DND-41 (cell line): ENCODE measurements at regions not wholly inside any gene's neighbourhood (a gene's known extent, or its start where the extent isn't known, plus 50 kb on each side); places are given as distances from the start of the nearest gene placed in this dataset.
"Not testable (repeated sequence)": the region's sequence is repeated elsewhere in the genome, so short reads cannot be mapped to it uniquely, and the experiment has no call there.

Experiments used
- ATAC-seq: fragments of 200-7000 bp; cut with Tn5 transposase; 3 replicates; pipeline ENCODE4 v1.9.1; 2021; ENCODE audit warnings: low read depth; ENCODE audit not compliant: insufficient read depth
- DNase-seq: peaks from one replicate; pipeline ENCODE4 v3.0.0-alpha.2; 2020
- H2AFZ ChIP-seq: 2 replicates; pipeline ENCODE4 v1.6.0; 2012; ENCODE audit warnings: low read depth, low read length
- H3K27ac ChIP-seq: 2 replicates; pipeline ENCODE4 v1.5.1; 2012; ENCODE audit warnings: low read length, inconsistent platforms
- H3K27me3 ChIP-seq: fragments of 200-600 bp; sonication (generic); 2 replicates; pipeline ENCODE4 v1.6.0; 2012; ENCODE audit warnings: low read length, mild to moderate bottlenecking, inconsistent platforms; ENCODE audit not compliant: insufficient read depth, poor library complexity
- H3K36me3 ChIP-seq: 2 replicates; pipeline ENCODE4 v1.5.1; 2012; ENCODE audit warnings: low read length, inconsistent platforms; ENCODE audit not compliant: insufficient read depth
- H3K4me1 ChIP-seq: 2 replicates; pipeline ENCODE4 v1.5.1; 2012; ENCODE audit warnings: mild to moderate bottlenecking, low read length; ENCODE audit not compliant: insufficient read depth
- H3K4me2 ChIP-seq: 2 replicates; pipeline ENCODE4 v1.6.0; 2012; ENCODE audit warnings: mild to moderate bottlenecking, moderate library complexity, low read length, inconsistent platforms; ENCODE audit not compliant: insufficient read depth
- H3K4me3 ChIP-seq, 2 experiments: fragments of 200-600 bp in 1 of 2; shearing (Covaris generic) in 1 of 2; 2 replicates each; pipeline ENCODE4 v1.5.1; 2012 to 2016; ENCODE audit warnings: inconsistent platforms in 2 of 2, low read length in 2 of 2, mild to moderate bottlenecking in 2 of 2, low read depth in 1 of 2, moderate library complexity in 1 of 2
- H3K79me2 ChIP-seq: 2 replicates; pipeline ENCODE4 v1.6.0; 2012; ENCODE audit warnings: low read length, inconsistent platforms; ENCODE audit not compliant: insufficient read depth
- H3K9ac ChIP-seq: 2 replicates; pipeline ENCODE4 v1.6.0; 2012; ENCODE audit warnings: low read depth, mild to moderate bottlenecking, inconsistent platforms, low read length, moderate library complexity
- H3K9me3 ChIP-seq: 2 replicates; pipeline ENCODE4 v1.5.1; 2012; ENCODE audit warnings: low read length, moderate library complexity, mild to moderate bottlenecking, inconsistent platforms; ENCODE audit not compliant: insufficient read depth, severe bottlenecking
- H4K20me1 ChIP-seq: 2 replicates; pipeline ENCODE4 v1.6.0; 2012; ENCODE audit warnings: low read length; ENCODE audit not compliant: insufficient read depth
- CTCF ChIP-seq: IDR thresholded peaks from 2 replicates; pipeline ENCODE4 v1.5.1; 2012; ENCODE audit warnings: borderline replicate concordance, low read length, moderate library complexity, mild to moderate bottlenecking; ENCODE audit not compliant: poor library complexity, severe bottlenecking; ENCODE audit errors: extremely low read depth
- EZH2 ChIP-seq: IDR thresholded peaks from 3 replicates; pipeline ENCODE4 v1.6.1; 2012; ENCODE audit warnings: borderline replicate concordance, low read depth, mild to moderate bottlenecking, moderate library complexity, low read length, inconsistent platforms; ENCODE audit not compliant: severe bottlenecking

DNA sequence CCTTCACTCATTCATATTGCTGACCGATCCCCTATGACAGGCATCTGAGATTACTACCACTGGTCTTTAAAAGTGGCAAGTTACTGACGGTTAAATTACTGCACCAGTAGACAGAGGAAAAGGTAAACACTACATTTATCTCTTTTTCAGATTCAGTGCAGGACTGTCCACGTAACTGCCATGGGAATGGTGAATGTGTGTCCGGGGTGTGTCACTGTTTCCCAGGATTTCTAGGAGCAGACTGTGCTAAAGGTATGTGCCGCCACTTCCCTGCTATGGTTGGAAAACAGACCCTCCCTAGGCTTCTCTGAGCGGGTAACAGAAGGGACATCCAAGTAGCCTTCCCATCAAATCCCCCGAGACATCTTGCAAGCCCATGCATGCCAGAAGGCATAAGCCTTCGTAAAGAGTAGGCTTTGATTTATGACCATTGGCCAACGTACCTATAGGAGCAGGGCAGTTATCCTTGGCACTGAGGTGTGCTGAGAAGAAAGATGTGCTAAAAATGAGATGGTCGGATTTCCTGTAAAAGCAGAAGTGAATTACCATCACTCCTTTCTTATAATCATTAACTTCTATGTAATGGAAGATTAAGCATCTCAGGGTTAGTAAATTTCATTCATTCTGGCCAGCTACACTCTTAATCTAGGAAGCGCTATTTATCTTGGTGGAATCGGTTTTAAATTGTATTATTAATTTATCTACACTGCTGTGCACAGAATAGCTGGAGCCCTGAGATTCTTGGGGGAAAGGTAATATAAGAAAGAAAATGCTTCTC is 193.4 kb upstream of the WWC1 start:
- no peak overlapping the region for H3K4me3 ChIP-seq
- no peaks in the 10 kb centered on the region for H4K20me1 ChIP-seq
- H3K79me2 ChIP-seq = no peaks in the 10 kb centered on the region
- no peak overlapping the region for H3K9ac ChIP-seq
- H3K36me3 ChIP-seq = no peaks in the 10 kb centered on the region
- no peak for DNase-seq
- H3K27ac ChIP-seq = no peak overlapping the region
- H2AFZ ChIP-seq = no peak overlapping the region
- TF ChIP-seq EZH2 (no peak), CTCF (no peak)
- ATAC-seq = no peak
- no peaks in the 10 kb centered on the region for H3K4me1 ChIP-seq
- no peak overlapping the region for H3K4me2 ChIP-seq
- H3K9me3 ChIP-seq = no peaks in the 10 kb centered on the region
- H3K27me3 ChIP-seq = no peaks in the 10 kb centered on the region

- Histone ChIP-seq H2AFZ (no peak overlapping the region), H3K9ac (no peak overlapping the region), H4K20me1 (no peaks in the 10 kb centered on the region), H3K4me1 (no peaks in the 10 kb centered on the region), H3K79me2 (no peaks in the 10 kb centered on the region), H3K27ac (no peak overlapping the region), H3K4me2 (no peak overlapping the region), H3K9me3 (no peaks in the 10 kb centered on the region), H3K27me3 (peaks cover 3% of the 10 kb centered on the region), H3K36me3 (no peaks in the 10 kb centered on the region), H3K4me3 (no peak overlapping the region)
- no peak for TF ChIP-seq EZH2
- TF ChIP-seq CTCF = no peak
- DNase-seq (no peak), ATAC-seq (no peak)
Measured at GRCh38 chr5:168101352-168101751, 190.1 kb upstream of the WWC1 start.

DNA sequence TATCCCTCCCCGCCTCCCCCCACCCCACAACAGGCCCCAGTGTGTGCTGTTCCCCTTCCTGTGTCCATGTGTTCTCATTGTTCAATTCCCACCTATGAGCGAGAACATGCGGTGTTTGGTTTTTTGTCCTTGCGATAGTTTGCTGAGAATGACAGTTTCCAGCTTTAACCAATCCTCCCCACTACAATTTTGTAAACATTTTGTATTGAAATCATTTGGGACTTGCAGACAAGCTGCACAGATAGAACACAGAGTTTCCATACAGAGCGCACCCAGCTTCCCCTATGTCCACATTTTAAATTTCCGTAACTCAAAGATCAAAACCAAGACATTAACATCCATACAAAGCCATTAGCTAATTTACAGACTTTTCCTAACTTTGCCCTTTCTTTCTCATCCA is 188.4 kb upstream of the WWC1 start:
- not testable (repeated sequence) for H3K4me3 ChIP-seq, H3K27me3 ChIP-seq, DNase-seq, H3K4me2 ChIP-seq, H3K36me3 ChIP-seq, ATAC-seq, H3K9me3 ChIP-seq, H3K27ac ChIP-seq, H2AFZ ChIP-seq, H3K9ac ChIP-seq, H3K4me1 ChIP-seq, H4K20me1 ChIP-seq, H3K79me2 ChIP-seq

- Histone ChIP-seq H3K79me2 (no peaks in the 10 kb centered on the region), H3K27ac (no peak overlapping the region), H3K9ac (no peak overlapping the region), H3K4me3 (no peak overlapping the region), H3K9me3 (no peaks in the 10 kb centered on the region), H4K20me1 (no peaks in the 10 kb centered on the region), H3K4me1 (no peaks in the 10 kb centered on the region), H2AFZ (no peak overlapping the region), H3K4me2 (no peak overlapping the region), H3K36me3 (no peaks in the 10 kb centered on the region), H3K27me3 (peaks cover 3% of the 10 kb centered on the region)
- TF ChIP-seq CTCF (no peak), EZH2 (no peak)
- DNase-seq (no peak), ATAC-seq (no peak)
Measured at GRCh38 chr5:168104350-168104749, 187.1 kb upstream of the WWC1 start.
